HUDEP-2 (cell line): ENCODE measurements at regions not wholly inside any gene's neighbourhood (a gene's known extent, or its start where the extent isn't known, plus 50 kb on each side); places are given as distances from the start of the nearest gene placed in this dataset.

Experiments
- DNase-seq, 76 experiments: peaks; one replicate each; lab custom pipeline; 2025; ENCODE audit not compliant: unreplicated experiment in 76 of 76; lab: John Stamatoyannopoulos, UW

- no peak for DNase-seq
Measured at GRCh38 chr16:85251225-85251760, 139.0 kb upstream of the CIBAR2 start.

- DNase-seq, result no peak
Measured at GRCh38 chr16:85252014-85252413, 139.7 kb upstream of the CIBAR2 start.

DNA sequence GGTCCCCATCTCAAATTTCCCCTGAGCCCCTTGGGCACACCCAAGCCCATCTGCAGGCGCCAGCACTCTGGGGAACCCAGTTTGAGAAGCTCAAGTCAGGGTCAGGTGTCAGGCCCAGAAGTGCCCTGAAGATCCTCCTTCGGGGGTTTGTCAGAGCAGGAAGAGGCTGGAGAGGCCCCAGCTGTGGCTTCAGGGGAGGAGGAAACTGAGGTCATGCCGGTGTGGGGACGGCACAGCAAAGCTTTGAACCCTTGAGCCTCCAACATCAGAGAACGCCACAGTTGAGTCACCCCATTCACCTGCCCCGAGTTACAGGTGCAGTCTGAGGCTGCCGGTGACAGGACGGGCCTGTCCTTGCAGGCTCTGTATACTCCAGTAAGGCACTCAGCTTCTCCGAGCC is 140.2 kb upstream of the CIBAR2 start:
- no peak for DNase-seq

GRCh38 chr16:85253084-85253941 is 141.0 kb upstream of the CIBAR2 start:
- DNase-seq, result peak in 41 of 76 experiments; percentile 5 to 59 (median 33)

- no peak for DNase-seq
Measured at GRCh38 chr16:85254051-85254450, 141.8 kb upstream of the CIBAR2 start.

DNA sequence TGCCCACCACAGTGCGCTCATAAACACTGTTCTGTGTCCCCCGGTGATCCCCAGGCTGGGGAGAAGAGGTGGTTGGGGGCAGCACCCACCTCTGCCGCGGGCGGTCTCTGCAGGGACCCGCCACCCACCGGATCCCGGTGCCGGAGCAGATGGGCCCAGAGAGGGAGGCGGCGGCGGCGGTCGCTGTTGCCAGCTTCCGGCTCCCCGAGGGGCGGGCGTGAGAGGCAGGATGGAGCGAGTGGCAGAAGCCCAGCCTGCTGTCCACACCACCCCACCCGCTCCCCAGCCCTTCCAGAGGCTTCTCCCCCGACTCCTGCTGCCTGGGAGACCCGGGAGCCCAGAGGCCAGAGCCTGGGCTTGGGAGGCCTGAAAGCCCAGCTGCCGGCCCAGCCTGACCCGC is 142.6 kb upstream of the CIBAR2 start:
- DNase-seq, result no peak

DNA sequence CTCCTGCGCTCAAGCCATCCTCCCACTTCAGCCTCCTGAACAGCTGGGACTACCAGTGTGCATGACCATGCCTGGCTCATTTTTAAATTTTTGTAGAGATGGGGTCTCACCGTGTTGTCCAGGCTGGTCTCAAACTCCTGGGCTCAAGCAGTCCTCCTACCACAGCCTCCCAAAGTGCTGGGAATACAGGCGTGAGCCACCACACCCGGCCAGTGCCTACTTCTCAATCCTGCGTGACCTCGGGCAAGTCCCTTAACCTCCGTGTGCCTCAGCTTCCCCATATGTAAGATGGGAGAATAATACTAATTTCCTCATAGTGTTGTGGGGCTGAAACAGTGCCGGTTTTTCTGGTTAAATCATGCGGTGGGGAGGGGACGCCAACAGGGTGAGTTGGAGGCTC is 143.5 kb upstream of the CIBAR2 start:
- no peak for DNase-seq

DNA sequence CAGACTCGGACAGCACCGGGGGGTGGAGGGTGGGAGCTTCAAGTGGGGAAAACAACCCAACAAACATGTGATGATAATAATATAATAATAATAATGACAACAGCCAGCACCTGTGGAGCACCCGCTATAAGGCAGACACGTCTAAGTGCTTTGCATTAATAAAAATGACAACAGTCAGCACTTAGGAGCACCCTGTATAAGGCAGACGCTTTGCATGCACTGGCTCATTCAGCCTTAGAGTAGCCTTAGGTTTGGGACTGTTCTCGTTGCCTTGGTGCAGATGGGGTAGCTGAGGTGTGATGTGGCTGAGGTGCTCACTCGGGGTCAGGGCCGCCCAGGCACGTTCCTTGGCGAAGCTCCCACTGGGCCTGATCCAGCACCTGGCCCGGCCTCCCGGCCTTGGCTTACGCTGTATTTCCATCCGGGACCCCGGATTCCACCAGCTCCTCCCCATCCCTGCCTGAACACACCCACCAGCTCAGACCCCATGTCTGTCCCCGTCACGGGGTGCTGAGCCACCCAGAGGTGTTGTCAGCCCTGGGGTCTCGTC is 144.0 kb upstream of the CIBAR2 start:
- no peak for DNase-seq

- DNase-seq, result no peak
Measured at GRCh38 chr16:85257483-85257882, 145.2 kb upstream of the CIBAR2 start.

GRCh38 chr16:85258166-85258565 is 145.9 kb upstream of the CIBAR2 start:
- no peak for DNase-seq

DNA sequence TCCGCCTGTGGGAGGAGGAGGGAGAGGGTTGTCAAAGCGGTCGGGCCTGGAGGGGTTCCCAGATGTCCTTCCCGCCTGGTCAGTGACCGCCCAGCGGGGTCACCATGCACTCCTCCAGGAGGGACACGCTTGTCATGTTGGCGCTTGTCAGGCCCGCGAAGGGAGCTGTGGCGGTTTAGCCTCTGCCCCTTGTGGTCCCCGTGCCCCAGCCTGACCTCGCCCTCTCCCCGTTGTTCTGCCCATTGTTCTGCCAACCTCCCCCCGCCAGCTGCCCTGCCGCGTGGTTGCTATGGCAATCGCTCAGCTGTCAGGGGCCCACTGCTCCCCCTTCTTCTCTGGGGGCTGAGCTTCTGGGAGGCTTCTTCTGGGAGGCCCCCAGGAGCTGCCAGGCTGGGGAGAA is 146.4 kb upstream of the CIBAR2 start:
- DNase-seq, result no peak

GRCh38 chr16:85259115-85259831 is 147.0 kb upstream of the CIBAR2 start:
- DNase-seq, result no peak

- DNase-seq, result no peak
Measured at GRCh38 chr16:85259832-85260167, 147.5 kb upstream of the CIBAR2 start.

GRCh38 chr16:85261204-85261603 is 148.9 kb upstream of the CIBAR2 start:
- DNase-seq, result no peak

GRCh38 chr16:85261657-85262557 is 149.6 kb upstream of the CIBAR2 start:
- peak in 1 of 76 experiments; percentile 3 for DNase-seq

DNA sequence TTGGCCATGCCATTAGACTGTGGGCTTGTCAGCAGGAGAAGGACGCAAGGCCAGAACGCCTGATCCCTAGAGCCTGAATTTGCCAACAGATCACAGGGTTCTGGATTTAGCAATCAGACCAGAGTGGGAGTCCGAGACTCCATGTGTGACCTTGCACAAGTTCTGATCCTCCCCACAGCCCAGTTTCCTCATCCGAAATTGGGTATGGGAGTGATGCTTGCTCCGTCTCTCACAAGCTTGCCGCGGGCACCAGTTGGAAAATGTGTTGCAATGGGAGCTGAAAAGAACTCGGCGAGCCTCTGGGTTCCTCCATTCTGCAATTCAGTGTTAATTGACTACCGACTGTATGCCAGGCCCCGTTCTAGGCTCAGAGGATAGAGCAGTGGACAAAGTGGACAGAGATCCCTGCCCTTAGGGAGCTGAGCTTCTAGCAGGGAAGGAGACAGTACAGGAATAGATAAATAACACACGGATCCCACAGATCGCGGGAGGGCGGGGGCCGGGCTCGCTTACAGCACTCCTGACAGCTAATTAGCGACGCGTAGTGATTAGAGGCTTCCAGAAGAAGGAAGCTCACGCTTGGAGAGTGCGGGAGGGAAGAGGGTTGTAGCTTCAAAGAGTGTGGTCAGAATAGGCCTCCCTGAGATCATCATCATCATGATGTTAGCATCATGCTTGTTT is 150.4 kb upstream of the CIBAR2 start:
- DNase-seq, result no peak

DNA sequence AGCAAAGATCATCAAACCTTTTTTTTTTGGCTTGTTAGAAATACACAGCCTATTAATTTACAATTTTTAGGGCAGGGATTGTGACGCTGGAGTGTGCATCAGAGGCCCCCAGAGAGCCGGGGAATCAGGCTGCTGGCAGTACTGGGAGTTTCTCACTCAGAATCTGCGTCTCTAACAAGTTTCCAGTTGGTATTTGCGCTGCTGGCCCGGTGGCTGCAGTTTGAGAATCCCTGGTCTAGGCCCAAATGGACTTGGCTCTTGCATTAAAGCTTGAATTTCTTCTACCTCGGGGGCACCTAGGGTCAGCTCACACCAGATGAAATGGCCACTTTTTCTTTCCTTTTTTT is 150.9 kb upstream of the CIBAR2 start:
- DNase-seq, result no peak

DNA sequence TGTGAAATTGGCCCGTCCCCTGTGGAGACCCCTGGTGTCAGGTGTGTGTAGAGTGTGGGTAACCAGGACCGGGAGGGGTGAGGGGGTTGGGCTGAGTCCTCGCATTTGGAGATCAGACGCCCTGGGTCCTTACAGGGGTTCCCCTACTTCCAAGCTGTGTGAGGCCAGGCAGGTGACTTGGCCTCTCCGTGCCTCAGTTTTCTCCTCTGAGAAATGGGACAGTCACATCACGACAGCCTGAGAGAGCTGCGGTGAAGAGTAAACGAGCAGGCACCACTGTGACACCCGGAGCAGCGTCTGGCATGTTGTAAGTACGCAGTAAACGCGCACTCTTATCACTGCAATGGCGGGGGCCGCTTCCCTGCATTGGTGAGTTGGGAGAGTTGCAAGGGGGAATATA is 152.5 kb upstream of the CIBAR2 start:
- DNase-seq, result no peak

GRCh38 chr16:85265161-85265784 is 153.0 kb upstream of the CIBAR2 start:
- DNase-seq, result no peak

DNA sequence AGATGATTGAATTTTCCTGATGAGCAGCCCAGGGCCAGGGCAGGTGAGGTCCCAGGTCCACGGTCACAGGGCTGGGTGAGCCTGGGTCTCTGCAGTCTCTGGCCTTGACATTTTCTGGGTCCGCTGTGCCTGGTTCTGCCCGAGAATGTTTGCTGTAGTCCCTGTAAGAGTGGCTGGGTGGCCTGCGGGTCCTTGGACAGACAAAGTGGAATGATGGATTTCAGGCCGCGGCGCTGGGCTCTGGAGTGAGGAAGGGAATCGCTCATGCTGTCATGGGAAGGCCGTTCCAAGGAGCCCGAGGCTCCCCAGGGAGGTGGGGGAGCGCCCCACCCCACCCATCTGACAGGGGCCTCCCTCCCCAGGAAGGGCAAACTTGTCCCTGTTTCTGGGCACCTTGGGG is 153.5 kb upstream of the CIBAR2 start:
- no peak for DNase-seq
